Astrocyte (in vitro differentiated cells and primary cell): ENCODE measurements at regions not wholly inside any gene's neighbourhood (a gene's known extent, or its start where the extent isn't known, plus 50 kb on each side); places are given as distances from the start of the nearest gene placed in this dataset.
A peak's percentile ranks its signal among the peaks of the same experiment; 100 is the strongest.

Source experiments
- DNase-seq: peaks from one replicate; pipeline ENCODE4 v3.0.0-alpha.2; 2010; ENCODE audit warnings: low read depth
- FAIRE-seq: peaks from 2 replicates; lab custom pipeline; 2011; peaks lifted over from hg19 to GRCh38; lab: Jason Lieb, UNC
- H2AFZ ChIP-seq: 2 replicates; pipeline ENCODE4 v1.6.0; 2012; ENCODE audit warnings: low read depth, low read length, inconsistent platforms
- H3K27ac ChIP-seq: 2 replicates; pipeline ENCODE4 v1.5.1; 2011; ENCODE audit warnings: low read depth, low read length, inconsistent platforms
- H3K27me3 ChIP-seq: 2 replicates; pipeline ENCODE4 v1.6.0; 2011; ENCODE audit warnings: low read length, inconsistent platforms; ENCODE audit not compliant: insufficient read depth
- H3K36me3 ChIP-seq: 2 replicates; pipeline ENCODE4 v1.5.1; 2011; ENCODE audit warnings: low read length, inconsistent platforms; ENCODE audit not compliant: insufficient read depth
- H3K4me1 ChIP-seq: 2 replicates; pipeline ENCODE4 v1.5.1; 2011; ENCODE audit warnings: low read length, inconsistent platforms; ENCODE audit not compliant: insufficient read depth
- H3K4me2 ChIP-seq: 2 replicates; pipeline ENCODE4 v1.6.0; 2012; ENCODE audit warnings: low read length, inconsistent platforms
- H3K4me3 ChIP-seq: 2 replicates; pipeline ENCODE4 v1.5.1; 2011; ENCODE audit warnings: low read depth, mild to moderate bottlenecking, low read length, inconsistent platforms; ENCODE audit not compliant: insufficient read depth
- H3K79me2 ChIP-seq: 2 replicates; pipeline ENCODE4 v1.6.0; 2012; ENCODE audit warnings: mild to moderate bottlenecking, low read length, inconsistent platforms; ENCODE audit not compliant: insufficient read depth
- H3K9ac ChIP-seq: 2 replicates; pipeline ENCODE4 v1.6.0; 2012; ENCODE audit warnings: mild to moderate bottlenecking, low read length, inconsistent platforms
- H3K9me3 ChIP-seq: 2 replicates; pipeline ENCODE4 v1.5.1; 2012; ENCODE audit warnings: low read depth, mild to moderate bottlenecking, low read length, inconsistent platforms; ENCODE audit not compliant: insufficient read depth
- H4K20me1 ChIP-seq: 2 replicates; pipeline ENCODE4 v1.6.0; 2012; ENCODE audit warnings: low read length, inconsistent platforms; ENCODE audit not compliant: insufficient read depth
- H3K27ac Mint-ChIP-seq: one replicate; pipeline ENCODE4 v1.8.0; 2021; ENCODE audit warnings: mild to moderate bottlenecking, mixed read lengths; ENCODE audit not compliant: unreplicated experiment
- H3K27me3 Mint-ChIP-seq: one replicate; pipeline ENCODE4 v1.8.0; 2021; ENCODE audit warnings: low read depth, mixed read lengths; ENCODE audit not compliant: unreplicated experiment
- H3K36me3 Mint-ChIP-seq: one replicate; pipeline ENCODE4 v1.8.0; 2021; ENCODE audit warnings: low read depth, mixed read lengths; ENCODE audit not compliant: unreplicated experiment
- H3K4me1 Mint-ChIP-seq: one replicate; pipeline ENCODE4 v1.8.0; 2021; ENCODE audit warnings: low read depth, mixed read lengths; ENCODE audit not compliant: unreplicated experiment
- H3K4me3 Mint-ChIP-seq: one replicate; pipeline ENCODE4 v1.8.0; 2021; ENCODE audit warnings: mild to moderate bottlenecking, moderate library complexity, mixed read lengths; ENCODE audit not compliant: unreplicated experiment
- H3K9me3 Mint-ChIP-seq: one replicate; pipeline ENCODE4 v1.8.0; 2021; ENCODE audit warnings: mild to moderate bottlenecking, mixed read lengths; ENCODE audit not compliant: unreplicated experiment
- CTCF ChIP-seq: IDR thresholded peaks from 2 replicates; pipeline ENCODE4 v1.5.1; 2011; ENCODE audit warnings: low read depth, mild to moderate bottlenecking, inconsistent platforms, low read length, moderate library complexity; ENCODE audit not compliant: insufficient read depth
- EZH2 ChIP-seq: IDR thresholded peaks from 2 replicates; pipeline ENCODE4 v1.6.1; 2012; ENCODE audit warnings: mild to moderate bottlenecking, low read length, inconsistent platforms; ENCODE audit not compliant: insufficient read depth

- no peak overlapping the region for H2AFZ ChIP-seq
- Mint-ChIP-seq H3K4me3 (no peak overlapping the region), H3K36me3 (no peaks in the 10 kb centered on the region), H3K9me3 (peaks cover 8% of the 10 kb centered on the region), H3K4me1 (peaks cover 26% of the 10 kb centered on the region), H3K27me3 (peaks cover 16% of the 10 kb centered on the region), H3K27ac (no peak overlapping the region)
- no peak overlapping the region for H3K9ac ChIP-seq
- no peaks in the 10 kb centered on the region for H3K9me3 ChIP-seq
- H3K4me2 ChIP-seq: no peak overlapping the region
- DNase-seq: no peak
- no peak for TF ChIP-seq EZH2
- no peak for TF ChIP-seq CTCF
- no peak overlapping the region for H3K4me3 ChIP-seq
- H3K27ac ChIP-seq: no peak overlapping the region
- H3K27me3 ChIP-seq: peaks cover 7% of the 10 kb centered on the region
- no peaks in the 10 kb centered on the region for H4K20me1 ChIP-seq
- peaks cover 7% of the 10 kb centered on the region for H3K4me1 ChIP-seq
- no peaks in the 10 kb centered on the region for H3K36me3 ChIP-seq
- FAIRE-seq: no peak
- no peaks in the 10 kb centered on the region for H3K79me2 ChIP-seq
These were observed 101.8 kb upstream of the AGAP1 start for GRCh38 chr2:235391921-235392615.

GRCh38 chr2:235394278-235394828 lies 99.5 kb upstream of the AGAP1 start:
- no peak overlapping the region for H3K27ac ChIP-seq
- no peaks in the 10 kb centered on the region for H3K36me3 ChIP-seq
- Mint-ChIP-seq H3K27ac (peak overlapping the region; percentile 81), H3K9me3 (peaks cover 7% of the 10 kb centered on the region), H3K36me3 (no peaks in the 10 kb centered on the region), H3K27me3 (peaks cover 12% of the 10 kb centered on the region), H3K4me3 (no peak overlapping the region), H3K4me1 (peaks cover 26% of the 10 kb centered on the region)
- no peak overlapping the region for H3K4me3 ChIP-seq
- H3K4me2 ChIP-seq: peak overlapping the region; percentile 59
- peaks cover 4% of the 10 kb centered on the region for H3K27me3 ChIP-seq
- H3K9me3 ChIP-seq: no peaks in the 10 kb centered on the region
- peak; percentile 54 for FAIRE-seq
- no peaks in the 10 kb centered on the region for H3K79me2 ChIP-seq
- peak overlapping the region; percentile 20 for H2AFZ ChIP-seq
- H3K4me1 ChIP-seq: peaks cover 7% of the 10 kb centered on the region
- H3K9ac ChIP-seq: no peak overlapping the region
- DNase-seq: peak; percentile 89
- TF ChIP-seq CTCF (no peak), EZH2 (no peak)
- H4K20me1 ChIP-seq: no peaks in the 10 kb centered on the region
